ENCODE measurements at regions not wholly inside any gene's neighbourhood (a gene's known extent, or its start where the extent isn't known, plus 50 kb on each side); places are given as distances from the start of the nearest gene placed in this dataset.

GRCh38 chr7:142513178-142513955, 235.9 kb upstream of the PRSS1 start:
- no peak for TF ChIP-seq CTCF (conservative IDR thresholded peaks at IDR 0.05)
- no peak for TF ChIP-seq EZH2 (IDR thresholded peaks at IDR 0.05; ENCODE audit: low read depth)

All from PC-9 (cell line).